ENCODE measurements at regions not wholly inside any gene's neighbourhood (a gene's known extent, or its start where the extent isn't known, plus 50 kb on each side); places are given as distances from the start of the nearest gene placed in this dataset.

DNA sequence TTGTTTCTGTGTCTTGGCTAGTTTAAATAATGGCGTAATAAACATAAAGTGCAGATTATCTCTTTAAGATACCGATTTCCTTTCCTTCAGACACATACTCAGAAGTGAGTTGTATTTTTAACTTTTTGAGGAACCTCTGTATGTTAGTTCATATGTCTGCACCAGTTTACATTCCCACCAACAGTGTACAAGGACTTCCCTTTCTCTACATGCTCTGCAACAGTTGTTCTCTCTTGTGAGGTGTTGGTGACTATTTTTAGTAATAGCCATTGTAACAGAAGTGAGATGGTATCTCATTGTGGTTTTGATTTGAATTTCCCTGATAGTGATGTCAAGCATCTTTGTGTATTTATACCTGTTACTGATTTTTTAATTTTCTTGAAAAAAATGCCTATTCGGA lies 418.6 kb downstream of the UQCRFS1 start:
- Mint-ChIP-seq H3K27me3 (ENCODE audit: unreplicated experiment) (no peaks in the 10 kb centered on the region), H3K9me3 (ENCODE audit: low read depth, unreplicated experiment) (peaks cover 15% of the 10 kb centered on the region), H3K4me1 (ENCODE audit: low read depth, unreplicated experiment) (no peaks in the 10 kb centered on the region), H3K36me3 (ENCODE audit: insufficient read depth, unreplicated experiment) (no peaks in the 10 kb centered on the region), H3K4me3 (ENCODE audit: low read depth, unreplicated experiment) (no peak overlapping the region), H3K27ac (ENCODE audit: unreplicated experiment) (no peak overlapping the region)
- CTCF ChIA-PET: no interaction called here
- DNase-seq: no peak
- intact Hi-C loops (cut with micrococcal nuclease; ENCODE audit: unreplicated experiment): no loop called here
- TF ChIP-seq, protein P1, sequence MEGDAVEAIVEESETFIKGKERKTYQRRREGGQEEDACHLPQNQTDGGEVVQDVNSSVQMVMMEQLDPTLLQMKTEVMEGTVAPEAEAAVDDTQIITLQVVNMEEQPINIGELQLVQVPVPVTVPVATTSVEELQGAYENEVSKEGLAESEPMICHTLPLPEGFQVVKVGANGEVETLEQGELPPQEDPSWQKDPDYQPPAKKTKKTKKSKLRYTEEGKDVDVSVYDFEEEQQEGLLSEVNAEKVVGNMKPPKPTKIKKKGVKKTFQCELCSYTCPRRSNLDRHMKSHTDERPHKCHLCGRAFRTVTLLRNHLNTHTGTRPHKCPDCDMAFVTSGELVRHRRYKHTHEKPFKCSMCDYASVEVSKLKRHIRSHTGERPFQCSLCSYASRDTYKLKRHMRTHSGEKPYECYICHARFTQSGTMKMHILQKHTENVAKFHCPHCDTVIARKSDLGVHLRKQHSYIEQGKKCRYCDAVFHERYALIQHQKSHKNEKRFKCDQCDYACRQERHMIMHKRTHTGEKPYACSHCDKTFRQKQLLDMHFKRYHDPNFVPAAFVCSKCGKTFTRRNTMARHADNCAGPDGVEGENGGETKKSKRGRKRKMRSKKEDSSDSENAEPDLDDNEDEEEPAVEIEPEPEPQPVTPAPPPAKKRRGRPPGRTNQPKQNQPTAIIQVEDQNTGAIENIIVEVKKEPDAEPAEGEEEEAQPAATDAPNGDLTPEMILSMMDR (IDR thresholded peaks at IDR 0.05; ENCODE audit: unreplicated experiment): no peak
- BruUV-seq (replicated peaks): no TSS peak

- H3K4me3 Mint-ChIP-seq (ENCODE audit: low read depth, unreplicated experiment): no peak overlapping the region
Measured at GRCh38 chr19:28793391-28794168, 419.4 kb downstream of the UQCRFS1 start.

DNA sequence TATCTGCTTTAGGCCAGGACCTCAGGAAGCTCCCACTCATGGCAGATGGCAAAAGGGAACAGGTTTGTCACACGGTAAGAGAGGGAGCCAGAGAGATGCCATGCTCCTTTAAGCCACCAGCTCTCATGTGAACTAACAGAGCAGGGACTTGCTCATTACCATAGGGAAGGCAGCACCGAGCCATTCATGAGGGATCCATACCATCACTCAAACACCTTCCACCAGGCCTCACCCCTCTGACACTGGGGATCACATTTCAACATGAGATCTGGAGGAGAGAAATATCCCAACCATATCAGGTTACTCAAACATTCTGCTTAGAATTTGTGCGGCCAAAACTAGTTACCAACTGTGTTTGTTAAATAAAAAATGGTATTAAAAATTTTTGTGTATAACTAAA lies 427.0 kb downstream of the UQCRFS1 start:
- no peak overlapping the region for H3K4me3 Mint-ChIP-seq (ENCODE audit: low read depth, unreplicated experiment)
- TF ChIP-seq, protein P1 (IDR thresholded peaks at IDR 0.05; ENCODE audit: unreplicated experiment): no peak
- peaks cover 19% of the 10 kb centered on the region for H3K27me3 Mint-ChIP-seq (ENCODE audit: unreplicated experiment)
- no TSS peak for BruUV-seq (replicated peaks)
- intact Hi-C loops (cut with micrococcal nuclease; ENCODE audit: unreplicated experiment): no loop called here
- H3K36me3 Mint-ChIP-seq (ENCODE audit: insufficient read depth, unreplicated experiment): no peaks in the 10 kb centered on the region
- peaks cover 6% of the 10 kb centered on the region for H3K9me3 Mint-ChIP-seq (ENCODE audit: low read depth, unreplicated experiment)
- no peaks in the 10 kb centered on the region for H3K4me1 Mint-ChIP-seq (ENCODE audit: low read depth, unreplicated experiment)
- CTCF ChIA-PET: no interaction called here
- H3K27ac Mint-ChIP-seq (ENCODE audit: unreplicated experiment): no peak overlapping the region
- no peak for DNase-seq

More at GRCh38 chr19:28793391-28794168, 419.4 kb downstream of the UQCRFS1 start:
- H3K4me1 Mint-ChIP-seq (ENCODE audit: low read depth, unreplicated experiment): no peaks in the 10 kb centered on the region
- DNase-seq: no peak
- H3K27me3 Mint-ChIP-seq (ENCODE audit: unreplicated experiment): no peaks in the 10 kb centered on the region
- BruUV-seq (replicated peaks): no TSS peak
- H3K9me3 Mint-ChIP-seq (ENCODE audit: low read depth, unreplicated experiment): peaks cover 15% of the 10 kb centered on the region
- CTCF ChIA-PET: no interaction called here
- intact Hi-C loops (cut with micrococcal nuclease; ENCODE audit: unreplicated experiment): no loop called here
- no peaks in the 10 kb centered on the region for H3K36me3 Mint-ChIP-seq (ENCODE audit: insufficient read depth, unreplicated experiment)
- H3K27ac Mint-ChIP-seq (ENCODE audit: unreplicated experiment): no peak overlapping the region
- TF ChIP-seq, protein P1 (IDR thresholded peaks at IDR 0.05; ENCODE audit: unreplicated experiment): no peak

GRCh38 chr19:28764066-28764465 lies 448.9 kb downstream of the UQCRFS1 start:
- intact Hi-C loops (cut with micrococcal nuclease; ENCODE audit: unreplicated experiment): no loop called here
- no peak for DNase-seq

More at GRCh38 chr19:28764066-28764465, 448.9 kb downstream of the UQCRFS1 start:
- H3K4me3 Mint-ChIP-seq (ENCODE audit: low read depth, unreplicated experiment): no peak overlapping the region
- CTCF ChIA-PET: no interaction called here
- H3K9me3 Mint-ChIP-seq (ENCODE audit: low read depth, unreplicated experiment): peaks cover 3% of the 10 kb centered on the region
- no peak overlapping the region for H3K27ac Mint-ChIP-seq (ENCODE audit: unreplicated experiment)
- no peaks in the 10 kb centered on the region for H3K36me3 Mint-ChIP-seq (ENCODE audit: insufficient read depth, unreplicated experiment)
- no peaks in the 10 kb centered on the region for H3K4me1 Mint-ChIP-seq (ENCODE audit: low read depth, unreplicated experiment)
- TF ChIP-seq, protein P1 (IDR thresholded peaks at IDR 0.05; ENCODE audit: unreplicated experiment): no peak
- H3K27me3 Mint-ChIP-seq (ENCODE audit: unreplicated experiment): peaks cover 10% of the 10 kb centered on the region
- BruUV-seq (replicated peaks): no TSS peak

Data from Calu3 (cell line).